ENCODE measurements at regions not wholly inside any gene's neighbourhood (a gene's known extent, or its start where the extent isn't known, plus 50 kb on each side); places are given as distances from the start of the nearest gene placed in this dataset.

- no peak for TF ChIP-seq CTCF (IDR thresholded peaks at IDR 0.05)
Observed at GRCh38 chr5:39619168-39619818, 194.5 kb upstream of the DAB2 start.

GRCh38 chr5:39618391-39618790 lies 193.6 kb upstream of the DAB2 start:
- TF ChIP-seq CTCF (IDR thresholded peaks at IDR 0.05) = no peak

- no peak for TF ChIP-seq CTCF (IDR thresholded peaks at IDR 0.05)
Observed at GRCh38 chr5:39616131-39616530, 191.4 kb upstream of the DAB2 start.

- no peak for TF ChIP-seq CTCF (IDR thresholded peaks at IDR 0.05)
Observed at GRCh38 chr5:39608024-39608423, 183.2 kb upstream of the DAB2 start.

- TF ChIP-seq CTCF (IDR thresholded peaks at IDR 0.05) = no peak
Observed at GRCh38 chr5:39606591-39606990, 181.8 kb upstream of the DAB2 start.

GRCh38 chr5:39605588-39606575 lies 181.1 kb upstream of the DAB2 start:
- TF ChIP-seq CTCF (IDR thresholded peaks at IDR 0.05) = no peak

GRCh38 chr5:39605145-39605544 lies 180.4 kb upstream of the DAB2 start:
- TF ChIP-seq CTCF (IDR thresholded peaks at IDR 0.05) = no peak
